SU-DHL-6 (cell line): ENCODE measurements at regions not wholly inside any gene's neighbourhood (a gene's known extent, or its start where the extent isn't known, plus 50 kb on each side); places are given as distances from the start of the nearest gene placed in this dataset.

ENCODE experiments used
- H2AFZ ChIP-seq: fragments of 200-600 bp; sonication (generic); 2 replicates; pipeline ENCODE4 v1.6.1; 2014; ENCODE audit warnings: low read depth, mild to moderate bottlenecking, moderate library complexity, mixed read lengths, antibody characterized with exemption, low read length; ENCODE audit not compliant: severe bottlenecking
- H3F3A ChIP-seq: fragments of 200-600 bp; shearing (Covaris generic); 2 replicates; pipeline ENCODE4 v1.6.0; 2016; ENCODE audit warnings: antibody characterized with exemption, mild to moderate bottlenecking; ENCODE audit not compliant: insufficient read depth
- H3K27ac ChIP-seq: fragments of 200-600 bp; sonication (generic); 2 replicates; pipeline ENCODE4 v1.5.1; 2016; ENCODE audit warnings: low read depth, mild to moderate bottlenecking, low read length, moderate library complexity, mixed read lengths
- H3K27me3 ChIP-seq: fragments of 200-600 bp; sonication (generic), shearing (Covaris generic); 2 replicates; pipeline ENCODE4 v1.6.0; 2014; ENCODE audit warnings: mild to moderate bottlenecking, low read length
- H3K36me3 ChIP-seq: fragments of 200-600 bp; sonication (generic); 2 replicates; pipeline ENCODE4 v1.6.1; 2014; ENCODE audit warnings: mild to moderate bottlenecking, low read length, mixed read lengths
- H3K4me2 ChIP-seq: fragments of 300-600, 200-600 bp; shearing (Covaris generic), sonication (generic); 2 replicates; pipeline ENCODE4 v1.6.0; 2014; ENCODE audit warnings: low read length, low read depth, mild to moderate bottlenecking; ENCODE audit not compliant: poor library complexity, severe bottlenecking
- H3K4me3 ChIP-seq: fragments of 200-600 bp; sonication (generic); 2 replicates; pipeline ENCODE4 v1.5.1; 2014; ENCODE audit warnings: antibody characterized with exemption, low read length, mild to moderate bottlenecking, mixed read lengths; ENCODE audit not compliant: insufficient read depth, poor library complexity, severe bottlenecking
- H3K79me2 ChIP-seq: fragments of 200-600 bp; sonication (generic); 2 replicates; pipeline ENCODE4 v1.6.1; 2014; ENCODE audit warnings: mild to moderate bottlenecking, low read length, moderate library complexity; ENCODE audit not compliant: insufficient read depth
- H3K9ac ChIP-seq: fragments of 200-600 bp; sonication (generic); 2 replicates; pipeline ENCODE4 v1.7.0; 2014; ENCODE audit warnings: mild to moderate bottlenecking, low read length
- H3K9me2 ChIP-seq: fragments of 200-600 bp; sonication (generic); replicated peaks from 2 replicates; pipeline ENCODE4 v1.6.1; 2014; ENCODE audit warnings: low read length; ENCODE audit not compliant: insufficient read depth
- H3K9me3 ChIP-seq: fragments of 200-600 bp; sonication (generic); 2 replicates; pipeline ENCODE4 v1.6.1; 2014; ENCODE audit warnings: low read length, mixed read lengths; ENCODE audit not compliant: insufficient read depth
- H4K20me1 ChIP-seq: fragments of 200-600 bp; sonication (generic); 2 replicates; pipeline ENCODE4 v1.6.1; 2014; ENCODE audit warnings: low read depth, mild to moderate bottlenecking, antibody characterized with exemption, low read length, moderate library complexity, mixed read lengths
- EZH2phosphoT487 ChIP-seq: fragments of 200-600 bp; sonication (generic), shearing (Covaris generic); conservative IDR thresholded peaks from 2 replicates; pipeline ENCODE4 v1.6.1; 2018; ENCODE audit warnings: mild to moderate bottlenecking, antibody characterized with exemption, low read length, moderate library complexity, mixed read lengths
- TF ChIP-seq, protein P1 (sequence below): fragments of 200-600 bp; sonication (generic); IDR thresholded peaks from one replicate; pipeline ENCODE4 v1.5.1; 2017; ENCODE audit warnings: antibody characterized with exemption, mild to moderate bottlenecking, low read length, moderate library complexity; ENCODE audit not compliant: insufficient read depth, poor library complexity, severe bottlenecking

DNA sequence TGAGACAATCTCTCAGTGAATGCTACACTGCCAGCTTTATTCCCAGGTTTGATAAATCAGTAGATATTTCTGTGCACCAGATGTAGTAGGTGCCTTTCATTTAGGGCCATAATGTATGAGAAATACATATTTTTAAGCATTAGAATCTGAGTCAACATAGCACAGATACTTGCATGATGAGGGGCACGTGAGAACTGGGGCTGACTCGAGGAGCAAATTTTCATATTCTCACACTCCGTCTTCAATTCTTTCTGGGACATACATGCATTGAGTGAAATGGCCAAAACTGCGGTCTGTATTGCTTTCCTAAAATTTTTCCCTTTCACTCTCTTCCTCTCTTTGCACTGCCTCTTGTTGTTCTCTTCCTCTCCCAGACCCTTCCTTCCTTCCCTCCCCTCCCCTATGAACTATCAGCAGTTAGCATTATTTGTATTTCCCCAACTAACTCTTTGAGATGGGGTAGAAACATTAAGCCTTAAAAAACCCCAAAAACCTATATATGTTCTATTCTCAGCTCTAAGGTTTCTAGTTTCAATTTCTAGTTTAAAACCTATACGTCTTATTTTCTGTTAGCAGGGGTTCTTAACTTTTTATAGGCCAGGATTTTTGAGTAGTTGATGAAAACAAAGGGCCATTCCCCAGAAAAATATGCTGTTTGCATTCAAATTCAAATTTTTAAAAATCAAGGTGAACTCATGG lies 289.1 kb downstream of the PTBP2 start:
- Histone ChIP-seq H3K9ac (no peak overlapping the region), H3K79me2 (no peaks in the 10 kb centered on the region), H3K27me3 (no peaks in the 10 kb centered on the region), H3K4me2 (no peak overlapping the region), H3K9me2 (no peaks in the 10 kb centered on the region), H3K4me3 (no peak overlapping the region), H3K9me3 (no peaks in the 10 kb centered on the region), H3F3A (no peaks in the 10 kb centered on the region), H3K36me3 (no peaks in the 10 kb centered on the region), H4K20me1 (no peaks in the 10 kb centered on the region), H3K27ac (no peak overlapping the region), H2AFZ (no peak overlapping the region)
- TF ChIP-seq, protein P1, sequence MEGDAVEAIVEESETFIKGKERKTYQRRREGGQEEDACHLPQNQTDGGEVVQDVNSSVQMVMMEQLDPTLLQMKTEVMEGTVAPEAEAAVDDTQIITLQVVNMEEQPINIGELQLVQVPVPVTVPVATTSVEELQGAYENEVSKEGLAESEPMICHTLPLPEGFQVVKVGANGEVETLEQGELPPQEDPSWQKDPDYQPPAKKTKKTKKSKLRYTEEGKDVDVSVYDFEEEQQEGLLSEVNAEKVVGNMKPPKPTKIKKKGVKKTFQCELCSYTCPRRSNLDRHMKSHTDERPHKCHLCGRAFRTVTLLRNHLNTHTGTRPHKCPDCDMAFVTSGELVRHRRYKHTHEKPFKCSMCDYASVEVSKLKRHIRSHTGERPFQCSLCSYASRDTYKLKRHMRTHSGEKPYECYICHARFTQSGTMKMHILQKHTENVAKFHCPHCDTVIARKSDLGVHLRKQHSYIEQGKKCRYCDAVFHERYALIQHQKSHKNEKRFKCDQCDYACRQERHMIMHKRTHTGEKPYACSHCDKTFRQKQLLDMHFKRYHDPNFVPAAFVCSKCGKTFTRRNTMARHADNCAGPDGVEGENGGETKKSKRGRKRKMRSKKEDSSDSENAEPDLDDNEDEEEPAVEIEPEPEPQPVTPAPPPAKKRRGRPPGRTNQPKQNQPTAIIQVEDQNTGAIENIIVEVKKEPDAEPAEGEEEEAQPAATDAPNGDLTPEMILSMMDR = no peak
- TF ChIP-seq EZH2phosphoT487 = no peak

DNA sequence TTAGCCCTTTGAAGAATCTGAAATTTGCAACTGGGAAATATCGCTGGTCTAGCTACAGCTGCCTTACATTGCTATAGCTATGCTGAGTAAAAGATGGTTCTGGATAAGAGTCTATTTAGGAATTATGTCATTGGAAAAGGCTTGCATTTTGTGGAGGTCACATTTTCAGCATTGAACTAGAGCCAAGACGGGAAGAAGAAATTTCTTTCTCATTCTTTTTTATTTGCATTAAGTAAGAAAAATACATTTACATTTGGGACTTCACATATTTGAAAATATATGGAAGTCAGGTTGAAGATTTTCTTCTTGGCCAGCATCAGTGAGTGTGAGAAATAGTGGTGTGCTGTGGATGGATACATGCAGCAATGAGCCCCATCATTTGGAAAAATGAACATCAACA lies 291.6 kb downstream of the PTBP2 start:
- no peak overlapping the region for H3K27ac ChIP-seq
- no peak overlapping the region for H3K9ac ChIP-seq
- H2AFZ ChIP-seq = no peak overlapping the region
- H4K20me1 ChIP-seq = no peaks in the 10 kb centered on the region
- no peaks in the 10 kb centered on the region for H3K79me2 ChIP-seq
- H3K27me3 ChIP-seq = no peaks in the 10 kb centered on the region
- no peak overlapping the region for H3K4me2 ChIP-seq
- H3F3A ChIP-seq = no peaks in the 10 kb centered on the region
- no peak overlapping the region for H3K4me3 ChIP-seq
- H3K36me3 ChIP-seq = no peaks in the 10 kb centered on the region
- no peaks in the 10 kb centered on the region for H3K9me3 ChIP-seq
- TF ChIP-seq, protein P1 = no peak
- TF ChIP-seq EZH2phosphoT487 = no peak
- no peaks in the 10 kb centered on the region for H3K9me2 ChIP-seq

DNA sequence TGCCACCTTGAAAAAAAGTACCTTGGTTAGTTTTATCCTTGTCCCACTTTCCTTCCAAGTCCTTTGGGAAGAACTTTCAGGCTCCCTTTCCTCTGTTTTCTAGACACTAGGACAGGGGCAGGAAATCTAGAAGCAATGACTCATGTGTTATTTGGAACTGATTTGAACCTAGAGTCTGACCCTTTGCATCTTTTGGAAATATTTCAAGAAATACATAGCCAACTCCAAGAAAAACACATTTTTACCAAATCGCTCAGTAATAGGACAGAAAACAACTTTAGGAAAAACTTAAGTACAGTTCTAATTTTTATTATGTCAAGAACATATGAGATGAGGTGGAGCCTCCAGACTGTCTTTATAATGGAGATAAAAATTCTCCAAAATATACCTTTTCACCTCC lies 292.4 kb downstream of the PTBP2 start:
- Histone ChIP-seq H3K79me2 (no peaks in the 10 kb centered on the region), H4K20me1 (no peaks in the 10 kb centered on the region), H3K9me3 (no peaks in the 10 kb centered on the region), H3K27me3 (no peaks in the 10 kb centered on the region), H3K4me2 (no peak overlapping the region), H3K9ac (no peak overlapping the region), H3K36me3 (no peaks in the 10 kb centered on the region), H3K9me2 (no peaks in the 10 kb centered on the region), H3K4me3 (no peak overlapping the region), H3K27ac (no peak overlapping the region), H2AFZ (no peak overlapping the region), H3F3A (no peaks in the 10 kb centered on the region)
- TF ChIP-seq, protein P1 = no peak
- no peak for TF ChIP-seq EZH2phosphoT487
